Transverse colon (tissue), 4 donors: ENCODE measurements at regions not wholly inside any gene's neighbourhood (a gene's known extent, or its start where the extent isn't known, plus 50 kb on each side); places are given as distances from the start of the nearest gene placed in this dataset.

Source experiments
- DNase-seq: peaks from one replicate; pipeline ENCODE4 v3.0.0-alpha.2; 2019
- H3K27ac ChIP-seq, 4 donors: fragments of 200-600 bp; sonication (generic); 2 replicates each; pipeline ENCODE4 v1.5.1; 2016 to 2018; ENCODE audit warnings: inconsistent platforms in 4 of 4
- H3K27me3 ChIP-seq: fragments of 200-600 bp; sonication (generic); 2 replicates; pipeline ENCODE4 v1.5.1; 2017; ENCODE audit warnings: inconsistent platforms
- H3K36me3 ChIP-seq, 4 donors: fragments of 200-600 bp; sonication (generic); 2 replicates each; pipeline ENCODE4 v1.5.1; 2017 to 2019; ENCODE audit warnings: inconsistent platforms in 4 of 4
- H3K4me1 ChIP-seq, 4 donors: fragments of 200-600 bp; sonication (generic); 2 replicates each; pipeline ENCODE4 v1.5.1; 2017 to 2020; ENCODE audit warnings: inconsistent platforms in 4 of 4
- H3K4me3 ChIP-seq, 4 donors: fragments of 200-600 bp; sonication (generic); 1 replicate in 1 of 4; 2 replicates in 3 of 4; pipeline versions ENCODE4 v1.5.1 to v1.6.1; 2017 to 2019; ENCODE audit warnings: inconsistent platforms in 4 of 4
- H3K9me3 ChIP-seq, 2 donors: fragments of 200-600 bp; sonication (generic); 2 replicates each; pipeline ENCODE4 v1.5.1; 2017 to 2019; ENCODE audit warnings: inconsistent platforms in 2 of 2
- CTCF ChIP-seq, 5 experiments: fragments of 200-600 bp in 3 of 5; fragments of 450-650 bp in 2 of 5; sonication (generic) in 3 of 5; IDR thresholded peaks; 1 replicate in 2 of 5; 2 replicates in 3 of 5; pipeline ENCODE4 v1.5.1; 2016 to 2017; ENCODE audit warnings: antibody characterized with exemption in 5 of 5, inconsistent platforms in 3 of 5, mild to moderate bottlenecking in 2 of 5, moderate library complexity in 1 of 5
- EP300 ChIP-seq: sonication (generic); formaldehyde crosslinking; IDR thresholded peaks from one replicate; pipeline ENCODE4 v1.6.1; 2017; ENCODE audit warnings: antibody characterized with exemption, low read depth
- POLR2A ChIP-seq: fragments of 450-650 bp; IDR thresholded peaks from one replicate; pipeline ENCODE4 v1.6.1; 2016; ENCODE audit warnings: antibody characterized with exemption, mild to moderate bottlenecking, moderate library complexity
- POLR2AphosphoS5 ChIP-seq, 3 donors: sonication (generic); formaldehyde crosslinking; IDR thresholded peaks; one replicate each; pipeline ENCODE4 v1.6.1; 2016; ENCODE audit warnings: antibody characterized with exemption in 3 of 3
- whole genome bisulfite sequencing, 2 donors: methylation state at CpG; one replicate each; pipeline ENCODE4 v1.1.5; 2018; ENCODE audit warnings: low coverage in 1 of 2; 5-methylcytosine and 5-hydroxymethylcytosine counted together
- in situ Hi-C, 4 donors: fragments of 200-750 bp; cut with MboI; loops; one replicate each; pipeline versions ENCODE4 v1.15.0 to v1.15.1; 2017; ENCODE audit warnings: low sequenced_read_pairs in 3 of 4, low pct_ligation_motif_present in 1 of 4, low pct_unique_long_range_greater_than_20kb in 1 of 4
- intact Hi-C: fragments of 100-400 bp; cut with DNase I; formaldehyde crosslinking; loops from one replicate; pipeline ENCODE4 v1.15.1; 2023; ENCODE audit warnings: low total_unique reads

- intact Hi-C loops, result no loop called here
- in situ Hi-C loops, result no loop called here
- Histone ChIP-seq H3K9me3 (no peaks in the 10 kb centered on the region), H3K4me3 (no peak overlapping the region), H3K4me1 (peaks cover 0 to 5% (median 0%) of the 10 kb centered on the region in 4 donors), H3K27me3 (no peaks in the 10 kb centered on the region), H3K36me3 (no peaks in the 10 kb centered on the region), H3K27ac (no peak overlapping the region)
- no peak for TF ChIP-seq POLR2A
- no peak for TF ChIP-seq CTCF (IDR thresholded peaks at IDR 0.05)
- no peak for TF ChIP-seq EP300
- TF ChIP-seq POLR2AphosphoS5 (IDR thresholded peaks at IDR 0.05), result no peak
- 84% methylated on average over 19 of the region's 19 CpGs; no CpG with 5 or more reads in 1 of the 2 donors for WGBS, 2 donors
- no peak for DNase-seq
Measured at GRCh38 chr14:101123618-101124510, 220.3 kb upstream of the RTL1 start.

- no peak for DNase-seq
- Histone ChIP-seq H3K36me3 (no peaks in the 10 kb centered on the region), H3K27ac (no peak overlapping the region), H3K27me3 (no peaks in the 10 kb centered on the region), H3K4me3 (no peak overlapping the region), H3K4me1 (peaks cover 0 to 4% (median 0%) of the 10 kb centered on the region in 4 donors), H3K9me3 (no peaks in the 10 kb centered on the region)
- in situ Hi-C loops, result no loop called here
- intact Hi-C loops, result no loop called here
- 86 to 93% methylated on average over 2 to 11 of the region's 11 CpGs for WGBS, 2 donors
- no peak for TF ChIP-seq POLR2A
- no peak for TF ChIP-seq POLR2AphosphoS5 (IDR thresholded peaks at IDR 0.05)
- TF ChIP-seq EP300, result no peak
- TF ChIP-seq CTCF (IDR thresholded peaks at IDR 0.05), result no peak
Measured at GRCh38 chr14:101124815-101125214, 221.3 kb upstream of the RTL1 start.

- no peak for DNase-seq
- in situ Hi-C loops, result no loop called here
Measured at GRCh38 chr14:101125313-101125712, 221.8 kb upstream of the RTL1 start.

More at GRCh38 chr14:101125313-101125712, 221.8 kb upstream of the RTL1 start:
- no peak overlapping the region for H3K27ac ChIP-seq
- intact Hi-C loops, result no loop called here
- no peak for TF ChIP-seq POLR2A
- TF ChIP-seq POLR2AphosphoS5 (IDR thresholded peaks at IDR 0.05), result no peak
- no peak for TF ChIP-seq CTCF (IDR thresholded peaks at IDR 0.05)
- no peak for TF ChIP-seq EP300
- H3K27me3 ChIP-seq, result no peaks in the 10 kb centered on the region
- H3K9me3 ChIP-seq, result no peaks in the 10 kb centered on the region
- no peaks in the 10 kb centered on the region for H3K4me1 ChIP-seq
- H3K36me3 ChIP-seq, result no peaks in the 10 kb centered on the region
- WGBS, 2 donors, result 91 to 93% methylated on average over 8 to 10 of the region's 10 CpGs
- no peak overlapping the region for H3K4me3 ChIP-seq
